T-helper 1 cell treated with Interleukin-12 subunit alpha and Interleukin-12 subunit beta and Interleukin-4 antibody, amounts not matched to agents 30 μg/mL and 1 μg/mL, for 36 hours (primary cell): ENCODE measurements at regions not wholly inside any gene's neighbourhood (a gene's known extent, or its start where the extent isn't known, plus 50 kb on each side); places are given as distances from the start of the nearest gene placed in this dataset.
"Not testable (repeated sequence)": the region's sequence is repeated elsewhere in the genome, so short reads cannot be mapped to it uniquely, and the experiment has no call there.

ENCODE experiments used
- H3K27ac Mint-ChIP-seq: one replicate; pipeline ENCODE4 v1.8.0; 2021; ENCODE audit warnings: mild to moderate bottlenecking, mixed read lengths
- H3K27me3 Mint-ChIP-seq: one replicate; pipeline ENCODE4 v1.8.0; 2021; ENCODE audit warnings: low read depth, mixed read lengths
- H3K36me3 Mint-ChIP-seq: one replicate; pipeline ENCODE4 v1.8.0; 2021; ENCODE audit warnings: low read depth, mixed read lengths
- H3K4me1 Mint-ChIP-seq: one replicate; pipeline ENCODE4 v1.8.0; 2021; ENCODE audit warnings: low read depth, mixed read lengths
- H3K4me3 Mint-ChIP-seq: one replicate; pipeline ENCODE4 v1.8.0; 2021; ENCODE audit warnings: mild to moderate bottlenecking, moderate library complexity, mixed read lengths
- H3K9me3 Mint-ChIP-seq: one replicate; pipeline ENCODE4 v1.8.0; 2021; ENCODE audit warnings: mixed read lengths

DNA sequence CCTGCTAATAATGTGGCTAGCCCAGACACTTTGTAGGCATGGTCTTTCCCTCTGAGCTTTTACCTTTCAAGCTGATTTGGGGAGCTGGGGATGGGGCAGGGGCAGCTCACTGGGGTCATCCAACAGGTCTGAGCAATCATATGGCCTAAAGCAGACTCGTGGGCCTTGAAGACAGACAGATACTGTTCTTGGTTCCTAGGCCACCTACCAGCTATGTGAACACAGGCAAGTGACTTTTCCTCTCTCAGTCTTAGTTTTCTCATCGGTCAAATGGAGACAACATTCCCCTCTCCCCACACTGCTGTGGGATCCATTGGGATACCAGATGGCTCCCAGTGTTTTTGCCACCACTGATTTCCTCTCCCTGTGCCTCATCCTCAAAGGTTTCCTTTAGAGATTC is 181.8 kb downstream of the RRAGC start:
- no peaks in the 10 kb centered on the region for H3K9me3 Mint-ChIP-seq
- H3K27ac Mint-ChIP-seq, result no peak overlapping the region
- H3K27me3 Mint-ChIP-seq, result no peaks in the 10 kb centered on the region
- H3K4me1 Mint-ChIP-seq, result no peaks in the 10 kb centered on the region
- H3K36me3 Mint-ChIP-seq, result no peaks in the 10 kb centered on the region
- no peak overlapping the region for H3K4me3 Mint-ChIP-seq

DNA sequence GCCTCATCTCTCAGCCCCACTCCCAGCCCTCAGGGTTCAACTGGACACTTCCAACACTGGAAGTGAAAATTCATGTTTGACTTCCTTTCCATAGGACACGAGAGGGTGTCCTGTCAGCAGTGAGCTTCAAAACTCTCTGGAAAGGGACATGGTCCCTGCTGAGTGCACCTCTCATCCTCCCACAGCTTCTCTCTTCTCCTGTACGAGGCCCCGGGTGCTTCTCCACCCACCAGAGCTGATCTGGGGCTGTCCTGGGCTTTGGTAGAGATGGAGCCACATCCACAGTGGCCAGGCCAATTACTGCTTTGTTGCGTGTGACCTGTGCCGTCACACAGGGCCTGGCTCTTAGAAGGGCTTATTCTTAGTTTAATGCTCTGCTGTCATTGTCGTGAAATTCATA is 182.3 kb downstream of the RRAGC start:
- H3K9me3 Mint-ChIP-seq, result no peaks in the 10 kb centered on the region

DNA sequence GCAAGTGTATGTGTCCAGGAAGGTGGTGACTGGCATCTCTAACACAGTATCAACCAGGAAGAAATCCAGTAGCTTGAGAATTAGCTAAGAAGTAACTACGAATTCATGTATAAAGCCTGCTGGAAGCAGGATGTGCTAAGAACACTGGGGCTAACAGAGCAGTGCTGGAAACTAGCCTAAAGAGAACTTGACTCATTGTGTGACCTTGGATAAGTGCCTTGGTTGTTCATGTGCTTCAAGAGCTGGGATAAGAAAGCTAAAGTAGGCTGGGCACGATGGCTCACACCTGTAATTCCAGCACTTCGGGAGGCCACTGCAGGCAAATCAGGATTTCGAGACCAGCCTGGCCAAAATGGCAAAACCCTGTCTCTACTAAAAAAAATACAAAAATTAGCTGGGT is 186.9 kb downstream of the RRAGC start:
- H3K4me3 Mint-ChIP-seq, result no peak overlapping the region
- H3K4me1 Mint-ChIP-seq, result no peaks in the 10 kb centered on the region
- H3K9me3 Mint-ChIP-seq, result no peaks in the 10 kb centered on the region
- no peaks in the 10 kb centered on the region for H3K36me3 Mint-ChIP-seq
- H3K27me3 Mint-ChIP-seq, result peaks cover under 1% of the 10 kb centered on the region
- no peak overlapping the region for H3K27ac Mint-ChIP-seq

More for the DNA sequence above, 182.3 kb downstream of the RRAGC start:
- no peaks in the 10 kb centered on the region for H3K36me3 Mint-ChIP-seq
- H3K27me3 Mint-ChIP-seq, result no peaks in the 10 kb centered on the region
- no peak overlapping the region for H3K4me3 Mint-ChIP-seq
- H3K27ac Mint-ChIP-seq, result no peak overlapping the region
- H3K4me1 Mint-ChIP-seq, result no peaks in the 10 kb centered on the region

DNA sequence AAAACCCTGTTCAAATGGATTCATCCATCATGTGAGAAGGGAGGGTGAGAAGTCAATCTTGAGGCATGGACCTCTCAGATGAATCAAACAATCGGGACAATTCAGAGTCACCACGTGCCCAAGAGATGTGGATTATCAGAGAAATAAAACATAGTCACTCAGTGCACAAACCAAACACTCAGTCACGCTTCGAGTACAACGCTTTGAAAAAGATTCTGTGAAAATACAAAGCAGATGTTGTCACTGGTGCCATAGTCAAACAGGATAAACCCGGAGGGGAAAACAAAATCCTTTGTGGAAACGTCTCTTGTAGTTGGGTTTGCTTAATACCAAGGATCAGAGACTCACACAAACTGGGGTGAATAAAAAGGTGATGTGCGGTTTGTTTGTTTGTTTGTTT is 188.4 kb downstream of the RRAGC start:
- H3K9me3 Mint-ChIP-seq, result no peaks in the 10 kb centered on the region
- no peaks in the 10 kb centered on the region for H3K36me3 Mint-ChIP-seq
- H3K27ac Mint-ChIP-seq, result no peak overlapping the region
- no peaks in the 10 kb centered on the region for H3K4me1 Mint-ChIP-seq
- peaks cover 5% of the 10 kb centered on the region for H3K27me3 Mint-ChIP-seq
- no peak overlapping the region for H3K4me3 Mint-ChIP-seq

DNA sequence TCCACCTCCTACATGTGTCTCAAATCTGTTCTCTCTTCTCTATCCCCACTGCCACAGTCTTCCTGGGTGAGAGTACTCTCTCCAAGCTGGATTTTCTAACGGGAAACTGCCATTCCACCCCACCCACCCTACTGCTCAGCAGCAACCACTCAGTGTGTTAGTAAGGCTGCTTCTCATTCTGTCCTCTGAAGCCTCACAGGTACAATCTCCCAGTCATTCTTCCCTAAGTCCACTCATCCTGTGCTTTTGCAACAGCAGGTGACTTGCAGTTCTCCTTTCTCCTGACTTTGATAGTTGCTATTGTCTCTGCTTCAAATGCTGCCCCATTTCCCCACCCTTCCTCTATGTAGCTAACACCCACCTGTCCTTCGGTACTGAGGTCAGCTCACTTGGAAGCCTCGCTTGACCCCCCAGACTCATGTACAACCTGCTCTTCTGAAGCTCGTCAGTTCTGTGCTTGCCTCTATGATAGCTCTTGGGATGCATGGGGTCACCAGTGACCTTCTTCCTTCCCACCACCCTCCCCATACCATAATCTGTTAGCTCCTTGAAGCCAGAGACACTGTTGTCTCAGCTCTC is 188.9 kb downstream of the RRAGC start:
- H3K27ac Mint-ChIP-seq, result no peak overlapping the region
- H3K36me3 Mint-ChIP-seq, result no peaks in the 10 kb centered on the region
- no peaks in the 10 kb centered on the region for H3K4me1 Mint-ChIP-seq
- peaks cover 5% of the 10 kb centered on the region for H3K27me3 Mint-ChIP-seq
- H3K9me3 Mint-ChIP-seq, result no peaks in the 10 kb centered on the region
- H3K4me3 Mint-ChIP-seq, result no peak overlapping the region

DNA sequence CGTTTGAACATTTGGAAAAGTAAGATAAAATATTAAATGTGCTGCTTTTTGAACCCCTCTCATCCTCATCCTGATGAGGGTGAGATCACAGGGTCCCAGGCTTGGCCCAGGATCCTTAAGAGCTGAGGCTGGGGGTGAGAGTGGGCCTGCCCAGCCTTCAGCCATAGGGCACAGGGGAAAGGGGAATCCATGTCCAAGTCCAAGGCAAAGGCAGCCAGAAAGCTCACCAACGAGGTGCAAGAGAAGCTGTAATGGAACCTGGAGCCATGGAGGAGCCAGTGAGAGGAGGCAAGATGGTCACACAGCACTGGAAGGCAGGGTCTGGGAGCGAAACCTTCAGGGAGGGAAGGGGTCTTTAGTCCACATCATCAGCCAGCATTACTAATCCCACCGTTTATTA is 191.9 kb downstream of the RRAGC start:
- H3K27me3 Mint-ChIP-seq, result peaks cover 11% of the 10 kb centered on the region
- H3K36me3 Mint-ChIP-seq, result no peaks in the 10 kb centered on the region
- H3K4me1 Mint-ChIP-seq, result no peaks in the 10 kb centered on the region
- H3K27ac Mint-ChIP-seq, result no peak overlapping the region
- H3K9me3 Mint-ChIP-seq, result no peaks in the 10 kb centered on the region
- H3K4me3 Mint-ChIP-seq, result no peak overlapping the region

DNA sequence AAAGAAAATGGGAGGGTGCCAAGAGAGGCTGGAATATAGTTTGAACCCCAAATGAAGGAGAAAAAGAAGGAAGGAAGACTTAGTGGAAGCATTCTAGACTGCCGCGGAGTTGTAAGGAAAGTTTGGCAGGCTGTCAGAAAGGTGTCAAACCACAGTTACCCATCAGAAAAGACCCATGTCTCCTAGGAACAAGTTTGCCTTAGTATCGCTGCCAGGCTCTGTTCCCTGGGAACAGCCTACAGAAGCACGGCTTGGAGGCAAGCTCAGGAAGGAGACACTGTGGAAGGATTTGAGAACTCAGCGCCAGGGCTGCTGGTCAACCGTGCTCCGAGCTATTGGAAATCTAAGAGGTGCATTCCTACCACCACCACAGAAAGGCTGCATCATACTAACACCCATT is 197.4 kb downstream of the RRAGC start:
- H3K9me3 Mint-ChIP-seq, result no peaks in the 10 kb centered on the region
- H3K27me3 Mint-ChIP-seq, result peaks cover 8% of the 10 kb centered on the region
- H3K4me1 Mint-ChIP-seq, result no peaks in the 10 kb centered on the region
- H3K4me3 Mint-ChIP-seq, result no peak overlapping the region
- H3K36me3 Mint-ChIP-seq, result no peaks in the 10 kb centered on the region
- H3K27ac Mint-ChIP-seq, result no peak overlapping the region

DNA sequence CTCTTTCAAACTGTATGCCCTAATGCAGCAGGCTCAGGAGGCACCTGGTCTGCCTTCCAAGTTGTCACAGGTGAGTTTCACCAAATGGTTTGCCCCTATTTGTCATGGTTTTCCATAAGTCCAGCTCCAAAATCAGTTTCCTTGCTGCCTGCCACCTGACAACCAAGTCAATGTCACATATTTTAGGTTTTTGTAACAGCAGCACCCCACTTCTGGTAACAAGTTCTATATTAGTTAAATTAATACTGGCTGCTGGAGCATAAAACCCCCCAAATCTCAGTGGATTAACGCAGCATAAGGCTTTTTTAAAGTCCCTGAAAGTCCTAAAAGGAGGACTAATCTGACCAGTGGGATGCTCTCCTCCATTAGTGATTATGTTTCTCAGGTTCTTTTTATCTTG is 200.7 kb downstream of the RRAGC start:
- peaks cover 17% of the 10 kb centered on the region for H3K27me3 Mint-ChIP-seq
- H3K4me3 Mint-ChIP-seq, result no peak overlapping the region
- no peak overlapping the region for H3K27ac Mint-ChIP-seq
- no peaks in the 10 kb centered on the region for H3K36me3 Mint-ChIP-seq
- no peaks in the 10 kb centered on the region for H3K4me1 Mint-ChIP-seq
- no peaks in the 10 kb centered on the region for H3K9me3 Mint-ChIP-seq

DNA sequence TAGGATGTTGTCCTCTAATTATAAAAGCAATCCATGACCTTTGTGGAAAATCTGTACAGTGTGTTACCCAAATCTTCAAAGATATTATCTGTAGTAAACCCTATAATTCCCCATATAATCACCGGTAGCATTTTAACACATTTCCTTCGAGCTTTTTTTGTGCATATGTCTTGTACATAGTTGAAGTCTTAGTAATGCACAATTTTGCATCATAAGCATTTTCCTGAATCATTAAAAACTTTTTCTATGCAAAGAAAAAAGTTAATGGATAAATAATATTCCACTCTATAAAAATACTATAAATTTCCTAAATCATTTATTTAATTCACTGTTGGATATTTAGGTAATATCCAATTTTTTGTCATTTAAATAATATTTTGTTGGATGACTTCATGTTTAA is 201.7 kb downstream of the RRAGC start:
- Mint-ChIP-seq H3K36me3 (no peaks in the 10 kb centered on the region), H3K9me3 (no peaks in the 10 kb centered on the region), H3K27ac (no peak overlapping the region), H3K4me3 (no peak overlapping the region), H3K4me1 (no peaks in the 10 kb centered on the region), H3K27me3 (peaks cover 15% of the 10 kb centered on the region)

DNA sequence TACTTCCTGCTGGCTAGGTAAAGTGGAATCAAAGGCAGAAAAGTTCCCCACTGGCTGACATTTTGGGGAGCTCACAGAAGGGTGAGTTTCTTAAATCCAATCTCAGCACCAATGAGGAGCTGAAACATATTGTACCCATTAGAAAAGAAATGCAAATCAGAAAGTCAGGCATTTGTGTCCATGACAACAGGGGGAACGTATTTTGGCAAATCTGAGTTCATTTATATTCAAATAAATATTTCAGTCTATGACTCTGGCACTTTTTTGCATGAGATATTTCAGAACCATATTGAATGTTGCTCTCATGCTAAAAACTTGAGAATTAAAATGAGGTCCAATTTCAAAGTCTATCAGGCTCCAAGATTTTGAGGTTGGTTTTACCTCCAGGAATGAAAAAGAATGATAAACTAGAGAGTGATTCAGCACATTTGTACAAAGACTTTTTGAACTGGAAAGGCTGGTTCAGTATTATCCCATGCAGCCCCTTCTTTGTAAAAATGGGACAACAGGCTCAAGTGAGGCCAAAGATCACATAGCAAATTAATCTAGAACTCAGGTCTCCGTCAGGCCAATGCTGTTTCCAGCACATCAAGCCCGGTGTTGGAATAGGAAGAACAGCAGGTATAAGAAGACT is 202.2 kb downstream of the RRAGC start:
- no peak overlapping the region for H3K27ac Mint-ChIP-seq
- H3K4me3 Mint-ChIP-seq, result no peak overlapping the region
- H3K36me3 Mint-ChIP-seq, result no peaks in the 10 kb centered on the region
- no peaks in the 10 kb centered on the region for H3K4me1 Mint-ChIP-seq
- no peaks in the 10 kb centered on the region for H3K9me3 Mint-ChIP-seq
- H3K27me3 Mint-ChIP-seq, result peaks cover 15% of the 10 kb centered on the region

DNA sequence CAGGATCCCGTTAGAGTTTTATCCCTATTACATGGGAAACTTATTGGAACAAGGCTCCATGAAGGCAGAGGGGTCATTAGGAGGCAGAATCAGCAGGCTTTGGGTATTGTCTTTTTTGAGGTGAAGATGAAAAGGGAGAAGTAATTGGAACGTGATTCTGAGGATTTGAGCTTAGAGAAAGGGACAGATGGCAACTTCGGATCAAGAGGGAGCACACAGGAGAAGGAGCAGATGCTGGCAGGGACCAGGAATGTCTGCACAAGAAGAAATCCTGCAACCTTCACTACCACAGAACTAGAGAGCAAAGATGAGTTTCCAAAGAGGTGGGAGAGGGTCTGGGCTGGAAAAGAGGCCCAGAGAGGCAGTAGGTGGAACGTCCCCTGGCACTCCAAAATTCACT is 202.8 kb downstream of the RRAGC start:
- H3K9me3 Mint-ChIP-seq, result no peaks in the 10 kb centered on the region
- no peak overlapping the region for H3K4me3 Mint-ChIP-seq
- no peak overlapping the region for H3K27ac Mint-ChIP-seq
- peaks cover 15% of the 10 kb centered on the region for H3K27me3 Mint-ChIP-seq
- H3K4me1 Mint-ChIP-seq, result no peaks in the 10 kb centered on the region
- H3K36me3 Mint-ChIP-seq, result no peaks in the 10 kb centered on the region

DNA sequence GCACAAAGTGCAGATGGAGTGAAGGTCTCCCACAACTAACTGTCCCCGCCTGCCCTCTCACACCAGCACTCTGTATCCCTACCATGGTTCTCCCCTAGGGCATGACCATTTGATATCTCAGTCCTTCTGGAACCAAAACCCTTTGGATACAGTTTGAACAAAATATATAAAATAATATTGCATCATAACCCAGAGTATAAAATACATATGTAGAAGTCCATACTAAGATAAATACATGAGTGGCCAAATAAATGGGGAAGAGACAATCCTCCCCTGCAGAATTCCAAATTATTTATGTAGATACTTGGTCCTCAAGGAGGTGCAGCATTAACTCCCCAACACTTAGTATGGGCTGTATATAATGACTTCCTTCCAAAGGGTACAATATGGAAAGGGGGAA is 207.4 kb downstream of the RRAGC start:
- peaks cover 15% of the 10 kb centered on the region for H3K27me3 Mint-ChIP-seq
- H3K27ac Mint-ChIP-seq, result no peak overlapping the region
- no peak overlapping the region for H3K4me3 Mint-ChIP-seq
- H3K9me3 Mint-ChIP-seq, result no peaks in the 10 kb centered on the region
- H3K4me1 Mint-ChIP-seq, result no peaks in the 10 kb centered on the region
- no peaks in the 10 kb centered on the region for H3K36me3 Mint-ChIP-seq

DNA sequence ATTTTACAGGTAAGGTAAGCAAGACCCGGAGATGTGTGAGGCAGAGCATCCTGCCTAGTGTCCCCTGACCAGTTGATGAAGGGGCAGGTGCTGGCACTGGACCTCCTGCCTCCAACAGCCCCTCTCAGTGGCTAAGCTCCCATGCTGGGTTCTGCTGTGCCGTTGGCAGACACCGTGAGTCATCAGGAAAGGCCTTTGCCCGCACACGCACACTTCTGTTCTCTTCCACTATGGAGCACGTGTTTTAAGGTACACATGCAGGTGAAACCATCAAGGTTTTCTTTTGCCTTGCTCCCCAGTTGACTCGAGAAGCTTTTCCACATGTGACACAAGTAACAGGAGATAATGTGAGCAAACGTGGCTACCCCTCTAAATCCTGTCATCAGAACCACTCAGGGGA is 207.9 kb downstream of the RRAGC start:
- H3K36me3 Mint-ChIP-seq, result no peaks in the 10 kb centered on the region
- peaks cover 10% of the 10 kb centered on the region for H3K27me3 Mint-ChIP-seq
- no peaks in the 10 kb centered on the region for H3K9me3 Mint-ChIP-seq
- no peak overlapping the region for H3K4me3 Mint-ChIP-seq
- no peaks in the 10 kb centered on the region for H3K4me1 Mint-ChIP-seq
- no peak overlapping the region for H3K27ac Mint-ChIP-seq

DNA sequence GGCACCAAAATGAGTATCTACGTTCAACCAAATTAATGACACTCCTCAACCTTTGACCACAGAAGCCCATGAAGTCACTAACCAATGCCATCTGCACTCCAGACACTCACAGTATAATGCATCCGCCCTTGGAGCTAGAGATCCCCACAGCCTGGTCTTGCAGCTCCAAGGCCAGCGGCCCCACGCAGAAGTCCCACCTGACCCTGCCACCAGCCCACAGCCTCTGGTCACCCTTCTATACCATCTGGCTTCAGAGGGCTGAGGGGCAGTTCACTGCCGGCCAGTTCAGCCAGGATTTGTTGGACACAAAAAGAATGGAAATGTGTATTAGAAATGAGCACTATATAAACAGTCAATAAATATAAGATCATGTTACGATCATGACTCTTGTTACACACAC is 211.2 kb downstream of the RRAGC start:
- Mint-ChIP-seq H3K36me3 (no peaks in the 10 kb centered on the region), H3K9me3 (no peaks in the 10 kb centered on the region), H3K4me1 (no peaks in the 10 kb centered on the region), H3K27me3 (no peaks in the 10 kb centered on the region), H3K27ac (no peak overlapping the region), H3K4me3 (no peak overlapping the region)

DNA sequence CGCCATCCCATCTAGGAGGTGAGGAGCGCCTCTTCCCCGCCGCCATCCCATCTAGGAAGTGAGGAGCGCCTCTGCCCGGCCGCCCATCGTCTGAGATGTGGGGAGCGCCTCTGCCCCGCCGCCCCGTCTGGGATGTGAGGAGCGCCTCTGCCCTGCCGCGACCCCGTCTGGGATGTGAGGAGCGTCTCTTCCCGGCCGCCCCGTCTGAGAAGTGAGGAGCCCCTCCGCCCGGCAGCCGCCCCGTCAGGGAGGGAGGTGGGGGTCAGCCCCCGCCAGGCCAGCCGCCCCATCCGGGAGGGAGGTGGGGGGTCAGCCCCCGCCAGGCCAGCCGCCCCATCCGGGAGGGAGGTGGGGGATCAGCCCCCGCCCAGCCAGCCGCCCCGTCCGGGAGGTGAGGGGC is 212.2 kb downstream of the RRAGC start:
- not testable (repeated sequence) for H3K27me3 Mint-ChIP-seq, H3K9me3 Mint-ChIP-seq, H3K4me1 Mint-ChIP-seq, H3K36me3 Mint-ChIP-seq, H3K4me3 Mint-ChIP-seq, H3K27ac Mint-ChIP-seq

DNA sequence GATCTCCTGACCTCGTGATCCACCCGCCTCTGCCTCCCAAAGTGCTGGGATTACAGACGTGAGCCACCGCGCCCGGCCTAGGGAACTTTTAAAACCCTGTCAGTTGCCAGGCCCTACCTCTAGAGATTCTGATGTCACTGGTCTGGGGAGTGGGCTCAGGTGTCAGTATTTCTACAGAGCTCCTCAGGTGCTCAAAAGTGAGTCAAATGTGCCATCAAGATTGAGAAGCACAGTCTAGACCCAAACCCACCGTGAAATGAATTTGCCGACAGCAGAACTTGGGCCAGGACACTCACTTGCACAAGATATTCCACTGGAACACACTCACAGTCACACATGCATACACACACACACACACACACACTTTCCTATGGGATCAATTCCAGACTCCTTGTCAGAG is 215.5 kb downstream of the RRAGC start:
- Mint-ChIP-seq H3K4me3 (no peak overlapping the region), H3K36me3 (no peaks in the 10 kb centered on the region), H3K9me3 (peaks cover 10% of the 10 kb centered on the region), H3K4me1 (no peaks in the 10 kb centered on the region), H3K27ac (no peak overlapping the region), H3K27me3 (no peaks in the 10 kb centered on the region)
